Psoas muscle (tissue), 7 donors: ENCODE measurements at regions not wholly inside any gene's neighbourhood (a gene's known extent, or its start where the extent isn't known, plus 50 kb on each side); places are given as distances from the start of the nearest gene placed in this dataset.

Experiments used
- ATAC-seq, 4 donors: fragments of 200-7000 bp; cut with Tn5 transposase; one replicate each; pipeline ENCODE4 v1.9.1; 2020; ENCODE audit warnings: moderate library complexity in 3 of 4, mild to moderate bottlenecking in 2 of 4
- DNase-seq, 2 donors: peaks; one replicate each; pipeline ENCODE4 v3.0.0-alpha.2; 2020
- H3K27ac ChIP-seq: fragments of 200-600 bp; one replicate; pipeline ENCODE4 v1.8.0; 2022
- H3K27me3 ChIP-seq, 3 donors: fragments of 200-600 bp in 1 of 3; one replicate each; pipeline versions ENCODE4 v1.6.1 to v1.8.0; 2013 to 2022; ENCODE audit warnings: low read length in 2 of 3, mild to moderate bottlenecking in 2 of 3, moderate library complexity in 1 of 3; ENCODE audit not compliant: insufficient read depth in 3 of 3
- H3K36me3 ChIP-seq, 2 donors: fragments of 200-600 bp in 1 of 2; one replicate each; pipeline versions ENCODE4 v1.6.1 to v1.8.0; 2013 to 2022; ENCODE audit warnings: low read depth in 1 of 2, mild to moderate bottlenecking in 1 of 2, moderate library complexity in 1 of 2; ENCODE audit not compliant: insufficient read depth in 1 of 2
- H3K4me1 ChIP-seq: fragments of 200-600 bp; one replicate; pipeline ENCODE4 v1.8.0; 2022
- H3K4me3 ChIP-seq: fragments of 200-600 bp; one replicate; pipeline ENCODE4 v1.8.0; 2022; ENCODE audit warnings: mild to moderate bottlenecking
- H3K9me3 ChIP-seq: fragments of 200-600 bp; one replicate; pipeline ENCODE4 v1.8.0; 2022
- WGBS, 3 donors: extraction: QIAGEN DNeasy Blood & Tissue Kit; methylation state at CpG; one replicate each; pipeline versions ENCODE4 v1.1.6 to v1.1.7; 2013; 5-methylcytosine and 5-hydroxymethylcytosine counted together
- intact Hi-C, 2 donors: fragments of 100-400 bp; cut with DNase I; formaldehyde crosslinking; loops; one replicate each; pipeline versions ENCODE4 v1.11.0 to v1.14.2; 2022
- TF ChIP-seq, protein P1 (sequence below): fragments of 200-600 bp; IDR thresholded peaks from one replicate; pipeline ENCODE4 v1.8.0; 2022; ENCODE audit warnings: antibody characterized with exemption
- donor health status: healthy with polysubstance abuse.
- donor health status: DM: no; HTN: no; CAD: no; lungs with moderate emphysema.
- donor health status: Bipolar disorder and iron deficiency.
- donor health status: healthy.
- donor health status: DM: yes; HTN: yes; CAD: no.
- donor health status: DM: no; HTN: no; CAD: no.
- donor health status: DM: yes; HTN: yes; CAD: no.

DNA sequence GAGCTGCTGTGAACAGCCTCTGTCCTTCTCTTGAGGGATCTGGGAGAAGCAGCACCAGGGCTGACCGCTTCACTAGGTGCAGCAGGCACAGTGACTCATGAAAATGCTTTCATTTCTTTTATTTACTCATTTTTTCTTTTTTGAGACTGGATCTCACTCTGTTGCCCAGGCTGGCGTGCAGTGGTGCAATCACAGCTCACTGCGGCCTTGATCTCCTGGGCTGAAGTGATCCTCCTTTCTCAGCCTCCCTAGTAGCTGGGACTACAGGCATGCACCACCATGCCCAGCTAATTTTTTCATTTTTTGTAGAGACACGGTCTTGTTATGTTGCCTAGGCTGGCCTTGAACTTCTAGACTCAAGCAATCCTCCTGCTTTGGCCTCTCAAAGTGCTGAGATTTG lies 216.8 kb upstream of the EEF2KMT start:
- Histone ChIP-seq H3K4me1 (no peaks in the 10 kb centered on the region), H3K27ac (no peak overlapping the region), H3K36me3 (no peaks in the 10 kb centered on the region), H3K27me3 (no peaks in the 10 kb centered on the region), H3K9me3 (no peaks in the 10 kb centered on the region), H3K4me3 (no peak overlapping the region)
- ATAC-seq (no peak), DNase-seq (no peak)
- WGBS, 3 donors, result 78 to 85% (median 80%) methylated on average over 4 of the region's 4 CpGs
- TF ChIP-seq, protein P1, sequence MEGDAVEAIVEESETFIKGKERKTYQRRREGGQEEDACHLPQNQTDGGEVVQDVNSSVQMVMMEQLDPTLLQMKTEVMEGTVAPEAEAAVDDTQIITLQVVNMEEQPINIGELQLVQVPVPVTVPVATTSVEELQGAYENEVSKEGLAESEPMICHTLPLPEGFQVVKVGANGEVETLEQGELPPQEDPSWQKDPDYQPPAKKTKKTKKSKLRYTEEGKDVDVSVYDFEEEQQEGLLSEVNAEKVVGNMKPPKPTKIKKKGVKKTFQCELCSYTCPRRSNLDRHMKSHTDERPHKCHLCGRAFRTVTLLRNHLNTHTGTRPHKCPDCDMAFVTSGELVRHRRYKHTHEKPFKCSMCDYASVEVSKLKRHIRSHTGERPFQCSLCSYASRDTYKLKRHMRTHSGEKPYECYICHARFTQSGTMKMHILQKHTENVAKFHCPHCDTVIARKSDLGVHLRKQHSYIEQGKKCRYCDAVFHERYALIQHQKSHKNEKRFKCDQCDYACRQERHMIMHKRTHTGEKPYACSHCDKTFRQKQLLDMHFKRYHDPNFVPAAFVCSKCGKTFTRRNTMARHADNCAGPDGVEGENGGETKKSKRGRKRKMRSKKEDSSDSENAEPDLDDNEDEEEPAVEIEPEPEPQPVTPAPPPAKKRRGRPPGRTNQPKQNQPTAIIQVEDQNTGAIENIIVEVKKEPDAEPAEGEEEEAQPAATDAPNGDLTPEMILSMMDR, result no peak
- intact Hi-C loops, result loop anchor here in 1 of 2 donors (10.0 kb wide), 1 partner anchor 60 kb away; no protein-coding TSS in a partner anchor

GRCh38 chr16:5309946-5310611 lies 212.5 kb upstream of the EEF2KMT start:
- intact Hi-C loops, result loop anchor here in 1 of 2 donors (10.0 kb wide), 1 partner anchor 65 kb away; no protein-coding TSS in a partner anchor
- DNase-seq, result no peak
- 66 to 73% (median 68%) methylated on average over 4 of the region's 4 CpGs for WGBS, 3 donors

GRCh38 chr16:5305023-5305422 lies 207.4 kb upstream of the EEF2KMT start:
- Histone ChIP-seq H3K9me3 (peaks cover 16% of the 10 kb centered on the region), H3K27me3 (no peaks in the 10 kb centered on the region), H3K27ac (no peak overlapping the region), H3K4me3 (no peak overlapping the region), H3K4me1 (no peaks in the 10 kb centered on the region), H3K36me3 (no peaks in the 10 kb centered on the region)
- ATAC-seq (no peak), DNase-seq (no peak)
- WGBS, 3 donors, result 80 to 83% (median 83%) methylated on average over 4 of the region's 4 CpGs
- intact Hi-C loops, result no loop called here
- TF ChIP-seq, protein P1, result no peak

More at GRCh38 chr16:5309946-5310611, 212.5 kb upstream of the EEF2KMT start:
- ATAC-seq, result no peak
- Histone ChIP-seq H3K27me3 (no peaks in the 10 kb centered on the region), H3K4me1 (no peaks in the 10 kb centered on the region), H3K36me3 (no peaks in the 10 kb centered on the region), H3K9me3 (no peaks in the 10 kb centered on the region), H3K27ac (no peak overlapping the region), H3K4me3 (no peak overlapping the region)
- TF ChIP-seq, protein P1, result no peak

DNA sequence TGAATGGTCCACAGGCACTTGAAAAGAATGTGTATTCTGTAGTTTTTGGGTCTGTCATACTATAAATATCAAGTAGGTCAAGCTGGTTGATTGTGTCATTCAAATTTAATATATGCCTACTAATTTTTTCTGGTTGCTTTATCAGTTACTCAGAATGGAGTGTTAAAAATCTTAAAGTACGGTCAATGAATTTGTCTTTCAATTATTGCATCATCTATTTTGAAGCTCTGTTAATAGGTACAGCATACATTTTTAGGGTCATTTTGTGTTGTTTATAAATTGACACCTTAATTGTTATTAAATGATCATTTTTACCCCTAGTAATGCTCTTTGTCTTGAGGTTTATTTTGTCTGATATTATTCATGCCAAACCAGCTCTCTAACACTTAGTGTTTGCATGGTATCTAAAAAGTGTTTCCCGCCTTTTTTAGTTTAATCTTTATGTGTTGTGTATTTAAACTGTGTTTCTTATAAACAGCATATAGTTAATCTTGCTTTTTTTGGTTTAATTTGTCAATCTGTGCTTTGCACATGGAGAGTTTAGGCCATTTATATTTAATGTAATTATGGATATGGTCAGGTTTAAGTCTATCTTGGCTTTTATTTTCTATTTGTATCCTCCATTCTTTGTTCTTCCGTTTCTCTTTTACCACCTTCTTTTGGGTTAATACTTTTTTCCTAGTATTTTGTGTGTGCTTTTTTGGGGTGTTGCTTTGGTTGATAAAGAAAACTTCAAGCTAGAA lies 204.9 kb upstream of the EEF2KMT start:
- intact Hi-C loops, result no loop called here
- TF ChIP-seq, protein P1, result no peak
- Histone ChIP-seq H3K9me3 (peaks cover 16% of the 10 kb centered on the region), H3K4me1 (no peaks in the 10 kb centered on the region), H3K27ac (no peak overlapping the region), H3K4me3 (no peak overlapping the region), H3K27me3 (no peaks in the 10 kb centered on the region), H3K36me3 (no peaks in the 10 kb centered on the region)
- DNase-seq, result no peak
- ATAC-seq, result no peak
- WGBS, 3 donors, result 68 to 86% (median 76%) methylated on average over 3 of the region's 3 CpGs
